Limb (tissue), 2 donors: ENCODE measurements at regions not wholly inside any gene's neighbourhood (a gene's known extent, or its start where the extent isn't known, plus 50 kb on each side); places are given as distances from the start of the nearest gene placed in this dataset.

Source experiments
- DNase-seq, 2 donors: peaks; one replicate each; pipeline ENCODE4 v3.0.0-alpha.2; 2016; ENCODE audit errors: extremely low spot score in 2 of 2

DNA sequence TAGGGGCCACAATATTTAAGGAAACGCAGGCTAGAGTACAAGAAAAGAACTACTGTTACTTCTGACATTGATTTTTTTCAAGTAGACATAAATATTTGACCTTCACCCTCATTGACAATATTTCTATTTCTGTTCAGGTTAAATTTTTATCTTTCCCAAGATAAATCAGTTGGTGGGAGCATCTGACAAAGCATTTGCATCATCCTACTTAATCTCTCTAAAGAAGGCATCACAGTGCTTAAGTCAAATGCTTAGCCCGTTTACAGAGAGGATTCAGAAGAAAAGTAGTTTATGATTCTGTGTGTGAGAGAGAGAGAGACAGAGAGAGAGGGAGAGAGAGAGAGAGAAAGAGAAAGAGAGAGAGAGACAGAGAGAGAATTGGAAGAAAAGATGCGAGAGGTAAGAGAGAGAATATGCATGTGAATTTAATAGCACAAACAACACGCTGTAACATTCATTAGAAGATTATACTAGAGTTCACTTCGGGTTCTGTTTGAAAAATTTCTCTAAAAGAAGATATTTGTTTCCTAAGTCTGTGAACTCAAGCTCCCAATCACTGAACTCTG, 1093.3 kb upstream of the CDH6 start:
- no peak for DNase-seq

DNA sequence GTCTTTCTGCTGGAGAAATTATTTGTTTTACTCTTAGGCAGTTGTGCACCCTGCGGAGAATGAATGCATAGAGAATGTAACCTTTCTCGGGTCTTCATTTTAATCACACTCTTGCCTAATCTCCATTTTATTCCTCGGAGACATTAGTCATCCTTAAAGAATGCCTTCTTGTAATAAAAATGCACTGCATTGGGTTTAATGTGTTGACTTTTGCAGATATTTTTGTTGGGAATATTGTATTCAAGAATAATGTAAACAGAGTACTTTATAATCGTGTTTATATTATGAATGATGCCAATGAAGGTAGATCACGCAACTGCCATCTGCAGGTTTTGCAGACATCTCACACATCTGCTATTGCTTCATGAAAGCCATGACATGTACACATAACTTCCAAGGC, 1093.9 kb upstream of the CDH6 start:
- DNase-seq = no peak

DNA sequence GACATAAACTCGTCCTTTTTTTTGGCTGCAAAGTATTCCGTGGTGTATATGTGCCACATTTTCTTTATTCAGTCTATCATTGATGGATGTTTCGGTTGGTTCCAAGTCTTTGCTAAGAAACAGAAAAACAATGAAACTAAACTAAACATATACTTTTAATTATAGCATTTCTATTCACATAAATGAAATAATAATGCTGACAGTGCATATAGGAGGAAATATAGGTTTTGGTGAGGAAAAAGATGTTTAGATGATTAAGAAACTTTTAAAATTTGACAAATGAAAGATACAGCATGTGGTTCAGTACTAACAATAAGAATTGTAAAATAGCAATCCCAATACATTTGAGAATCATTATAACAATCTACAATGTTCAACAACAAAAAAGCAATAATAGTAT, 1094.5 kb upstream of the CDH6 start:
- DNase-seq = no peak

DNA sequence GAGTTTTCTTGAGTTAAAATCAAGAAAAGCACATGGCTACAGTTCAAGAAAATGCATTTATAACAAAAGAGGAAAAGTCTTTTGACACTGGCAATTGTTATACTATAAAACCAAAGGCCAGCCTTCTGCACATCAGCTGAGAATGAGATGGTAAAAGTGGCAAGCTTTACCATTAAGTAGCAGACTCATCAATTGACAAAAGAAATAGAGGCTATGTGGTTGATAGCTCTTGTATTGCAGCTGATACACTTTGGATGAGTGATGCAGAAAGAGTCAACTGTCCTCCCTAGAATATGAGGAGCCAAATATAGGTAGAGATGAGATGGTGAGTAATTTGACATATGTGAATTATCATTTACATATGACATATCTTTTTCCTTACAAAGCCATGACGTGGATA, 1100.9 kb upstream of the CDH6 start:
- DNase-seq = no peak

DNA sequence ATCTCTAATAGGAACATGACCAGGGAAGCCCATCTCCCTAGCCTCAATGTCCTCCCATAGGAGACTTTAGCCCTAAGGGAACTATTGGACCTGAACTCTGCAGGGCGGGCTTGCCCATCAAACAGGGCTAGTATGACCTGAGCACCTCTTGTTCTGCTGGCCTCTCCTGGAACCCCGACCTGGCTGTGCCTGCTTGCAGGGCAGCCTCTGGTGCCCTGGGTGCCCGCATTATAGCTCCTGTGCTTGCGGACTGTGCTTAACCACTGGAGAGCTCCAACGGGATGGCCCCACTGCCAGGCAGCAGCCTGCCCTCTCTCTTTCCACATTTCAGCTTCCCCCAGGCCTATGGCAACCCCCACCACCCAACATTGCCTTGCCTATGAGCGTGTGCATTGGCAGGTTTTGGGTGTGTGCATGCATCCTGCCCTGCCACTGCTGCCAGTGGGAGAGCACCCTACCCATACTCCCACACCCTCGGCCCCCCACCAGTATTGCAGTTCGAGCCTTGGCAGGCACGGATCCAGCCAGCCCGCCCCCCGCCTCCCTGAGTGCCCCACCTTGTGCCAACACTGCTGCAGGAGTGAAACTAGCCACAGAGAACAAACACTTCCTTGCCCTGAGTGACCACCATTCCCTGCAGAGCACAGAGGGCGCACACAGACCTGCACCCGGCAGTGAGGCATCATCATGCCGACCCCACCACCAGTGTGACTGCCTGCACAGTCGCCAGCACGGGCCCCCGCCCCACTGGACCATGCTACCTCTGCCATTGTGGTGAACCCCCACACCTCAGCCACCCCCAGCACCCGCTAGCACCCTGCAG, 1123.8 kb upstream of the CDH6 start:
- no peak for DNase-seq

DNA sequence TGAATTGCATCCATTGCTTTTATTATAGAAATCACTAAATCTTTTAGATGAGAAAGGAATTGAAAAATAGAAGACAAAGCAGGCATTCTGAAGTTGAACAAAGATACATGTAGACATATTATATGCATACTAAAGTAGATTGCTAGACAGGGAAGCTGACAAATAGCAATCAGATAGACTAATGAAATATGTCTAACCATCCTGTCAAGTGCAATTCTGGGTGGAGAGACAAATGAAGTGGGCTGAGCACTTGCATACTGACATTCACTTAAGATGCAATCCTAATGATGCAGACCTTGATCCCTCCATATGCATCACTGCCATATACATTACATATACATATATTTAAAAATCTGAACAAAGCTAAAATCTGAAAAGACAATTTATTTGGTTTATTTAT, 1130.0 kb upstream of the CDH6 start:
- DNase-seq = no peak

DNA sequence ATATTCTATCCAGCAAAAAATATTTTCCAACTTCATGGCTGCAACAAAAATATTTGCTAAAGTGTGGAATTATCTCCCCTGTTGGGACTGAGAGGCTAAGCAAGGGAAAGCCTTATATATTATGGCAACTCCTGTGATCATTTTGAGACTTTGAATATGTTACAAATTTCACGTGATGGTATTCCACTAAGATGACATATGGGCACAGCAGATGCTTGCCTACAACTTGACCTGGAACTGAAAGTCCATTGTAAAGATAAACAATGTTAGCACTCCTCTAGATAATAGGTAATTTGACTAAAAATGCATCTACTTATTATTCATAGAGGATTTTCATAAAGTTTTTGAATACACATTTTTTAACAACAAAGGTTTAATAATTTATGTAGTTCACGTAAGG, 1141.5 kb upstream of the CDH6 start:
- no peak for DNase-seq

DNA sequence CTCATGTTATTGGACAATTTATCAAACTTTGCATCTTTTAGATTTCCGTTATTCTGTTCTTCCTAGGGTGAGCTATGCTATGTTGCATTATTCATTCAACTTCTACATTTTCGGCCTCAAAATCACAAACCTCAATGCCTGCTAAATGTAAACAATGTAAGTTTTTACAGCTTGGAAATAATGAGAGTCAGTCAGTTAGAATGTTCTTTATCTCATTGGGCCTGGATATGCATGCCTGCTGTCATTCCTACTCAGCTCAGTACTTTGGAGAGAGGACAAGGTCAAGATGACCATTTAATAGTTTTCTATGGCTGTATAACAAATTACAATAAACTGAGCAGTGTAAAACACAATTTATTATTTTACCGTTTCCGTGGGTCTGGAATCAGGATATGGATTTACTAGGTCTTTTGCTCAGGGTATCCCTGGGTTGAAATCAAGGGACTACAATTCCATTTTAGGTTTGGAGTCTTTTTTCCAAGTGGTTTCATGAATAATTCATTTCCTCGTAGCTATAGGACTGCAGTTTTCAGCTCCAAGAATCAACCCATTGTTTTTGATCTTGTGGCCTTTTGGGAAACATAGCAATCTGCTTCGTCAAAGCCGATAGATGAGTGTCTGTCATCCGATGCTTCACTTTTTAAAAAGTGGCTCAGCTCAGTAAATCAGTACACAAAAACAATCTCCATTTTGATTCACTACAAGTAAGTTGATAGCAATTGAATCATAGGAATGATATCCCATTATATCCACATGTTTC, 1143.2 kb upstream of the CDH6 start:
- DNase-seq = no peak

DNA sequence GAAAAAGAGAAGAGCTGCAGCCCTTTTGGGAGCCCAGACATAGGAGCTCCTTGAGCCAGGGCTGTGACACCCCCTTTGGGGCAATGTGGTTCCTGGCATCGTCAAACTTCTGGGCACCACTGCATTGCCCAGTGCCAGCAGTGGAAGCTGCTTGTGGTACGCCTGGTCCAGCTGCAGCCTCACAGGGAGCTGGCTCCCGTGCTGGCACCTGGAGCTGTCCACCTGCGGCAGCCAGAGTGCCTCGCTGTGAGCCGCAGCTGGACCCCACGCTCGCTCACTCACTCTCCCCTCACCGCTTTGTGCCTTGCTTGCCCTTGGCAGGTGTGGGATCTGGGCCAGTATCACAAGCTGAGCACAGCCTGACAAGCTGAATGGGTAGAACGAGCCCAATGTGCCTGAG, 1150.8 kb upstream of the CDH6 start:
- DNase-seq = no peak

DNA sequence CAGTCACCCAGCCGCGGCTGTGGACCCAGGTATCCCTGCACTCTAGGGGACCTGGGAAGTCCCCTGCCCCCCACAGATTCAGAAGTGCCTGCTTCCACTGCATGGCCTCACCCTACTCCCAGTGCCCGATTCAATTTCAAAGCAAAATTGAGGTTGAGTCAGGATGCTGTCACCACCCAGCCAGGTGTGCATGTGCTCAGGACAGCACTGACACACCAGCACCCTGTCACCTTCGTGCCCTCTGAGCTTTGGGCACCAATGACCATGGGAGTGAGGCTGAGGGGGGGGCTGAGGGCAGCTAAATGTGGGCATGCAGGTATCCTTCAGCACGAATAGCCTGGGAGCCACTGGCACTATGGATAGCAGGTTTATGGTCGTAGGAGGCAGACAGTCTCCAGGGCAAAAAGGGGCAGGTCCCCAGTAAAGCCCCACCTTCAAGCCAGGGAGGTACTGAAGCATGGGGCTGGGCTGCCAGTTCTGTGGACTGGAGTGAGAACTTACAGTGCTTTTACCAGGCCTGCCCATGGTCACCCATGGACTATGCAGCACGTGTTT, 1151.6 kb upstream of the CDH6 start:
- no peak for DNase-seq

DNA sequence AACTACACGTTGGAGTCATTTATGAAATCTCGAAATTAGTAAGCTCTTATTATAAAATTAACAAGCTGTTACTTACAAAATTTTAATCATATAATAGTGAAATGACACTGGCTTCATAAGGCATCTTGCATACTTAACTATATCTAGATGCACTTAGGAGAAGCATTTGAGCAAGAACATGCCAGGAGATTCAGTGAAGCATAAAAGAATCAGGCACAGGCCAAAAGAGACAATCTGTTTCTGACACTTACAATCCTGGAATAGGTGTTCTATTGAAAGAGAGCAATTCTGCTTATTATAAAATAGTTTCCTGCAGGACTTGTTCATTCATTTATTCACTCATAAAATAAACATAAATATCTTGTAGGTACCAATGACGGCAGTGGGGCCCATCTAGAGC, 1152.2 kb upstream of the CDH6 start:
- no peak for DNase-seq

DNA sequence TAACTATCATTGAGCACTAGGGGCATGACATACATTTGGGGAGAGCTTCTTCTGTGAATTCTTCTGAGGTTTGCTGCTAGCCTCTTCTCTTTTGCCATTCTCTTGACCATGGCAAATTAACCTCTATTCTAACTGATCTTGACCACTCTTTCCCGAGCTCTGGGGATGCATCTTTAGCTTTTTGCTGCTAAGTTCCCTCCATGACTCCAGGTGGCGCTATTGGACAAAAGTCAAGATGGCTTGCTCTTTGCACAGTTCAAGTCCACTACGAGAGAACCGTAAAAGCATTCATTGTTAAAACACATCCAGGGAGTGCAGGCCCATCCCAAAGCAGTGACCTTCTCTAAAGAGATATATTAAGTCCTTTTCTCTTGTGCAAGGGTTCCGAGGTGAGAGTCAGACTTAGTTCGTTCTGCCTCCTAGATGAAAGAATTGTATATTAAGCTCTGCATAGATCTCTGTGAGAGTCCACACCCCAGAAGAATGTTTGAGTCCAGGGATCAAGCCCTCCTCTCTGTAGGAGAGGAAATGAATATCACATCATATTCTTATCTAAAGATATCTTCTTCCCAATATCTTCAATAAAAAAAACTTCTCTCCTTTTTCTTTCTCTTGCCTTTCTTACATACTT, 1152.9 kb upstream of the CDH6 start:
- DNase-seq = peak; percentile 27 to 51

DNA sequence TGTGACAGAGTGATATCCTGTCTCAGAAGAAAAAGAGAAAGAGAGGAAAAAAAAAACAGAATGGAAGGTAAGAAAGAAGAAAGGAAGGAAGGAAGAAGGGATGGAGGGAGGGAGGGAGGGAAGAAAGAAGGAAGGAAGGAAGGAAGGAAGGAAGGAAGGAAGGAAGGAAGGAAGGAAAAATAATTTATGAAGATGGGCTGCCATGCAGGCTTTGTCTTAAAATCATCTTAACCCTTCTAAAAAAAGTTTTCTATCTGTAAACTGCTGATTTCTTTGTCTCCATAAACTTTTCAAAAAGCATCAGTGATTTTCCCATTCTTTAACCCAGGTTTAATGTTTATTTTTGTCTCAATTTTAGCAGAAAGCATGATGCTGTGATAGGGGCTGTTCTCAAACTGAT, 1154.1 kb upstream of the CDH6 start:
- no peak for DNase-seq

DNA sequence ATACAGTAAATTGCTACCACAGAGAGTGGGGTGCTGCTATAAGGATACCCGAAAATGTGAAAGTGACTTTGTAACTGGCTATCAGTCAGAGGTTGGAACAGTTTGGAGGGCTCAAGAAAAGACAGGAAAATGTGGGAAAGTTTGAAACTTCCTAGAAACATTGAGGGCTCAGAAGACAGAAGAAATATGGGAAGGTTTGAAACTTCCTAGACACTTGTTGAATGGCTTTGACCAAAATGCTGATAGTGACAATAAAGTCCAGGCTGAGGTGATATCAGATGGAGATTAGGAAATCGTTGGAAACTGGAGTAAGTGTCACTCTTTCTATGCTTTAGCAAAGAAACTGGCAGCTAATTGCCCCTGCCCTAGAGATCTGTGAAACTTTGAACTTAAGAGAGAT, 1158.6 kb upstream of the CDH6 start:
- DNase-seq = no peak

DNA sequence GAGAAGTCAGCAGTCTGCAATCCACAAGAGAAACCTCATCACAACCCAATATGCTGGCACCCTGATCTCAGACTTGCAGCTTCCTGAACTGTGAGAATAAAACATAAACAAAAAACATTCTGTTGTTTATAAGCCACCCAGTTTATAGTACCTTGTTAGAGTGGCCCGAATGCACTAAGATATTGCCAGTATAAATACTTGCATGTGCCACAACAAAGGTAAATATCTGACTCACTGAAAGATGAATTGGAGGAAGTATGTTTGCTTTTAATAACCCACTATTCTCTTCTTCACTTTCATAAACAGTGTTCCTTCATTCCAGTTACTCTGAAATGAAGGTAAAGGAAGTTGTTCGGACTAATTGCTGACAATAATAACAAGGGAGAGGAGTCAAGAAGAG, 1163.4 kb upstream of the CDH6 start:
- DNase-seq = no peak

DNA sequence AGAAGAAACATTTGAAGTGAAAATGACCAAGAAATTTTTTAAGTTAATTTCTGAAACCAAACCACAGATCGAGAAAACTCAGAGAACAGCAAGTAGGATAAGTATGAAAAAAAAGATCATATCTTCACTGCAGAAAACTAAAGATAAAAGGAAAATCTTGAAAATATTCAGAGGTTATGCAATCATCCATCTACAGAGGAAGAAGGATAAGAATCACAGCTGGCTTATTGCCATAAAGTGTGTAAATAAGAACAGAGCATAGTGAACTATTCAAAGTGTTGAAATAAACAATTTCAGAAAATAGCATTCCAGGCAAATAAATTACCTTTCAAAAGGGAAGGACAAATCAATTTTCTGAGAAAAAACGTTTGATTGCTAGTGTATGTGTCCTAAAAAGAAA, 1191.7 kb upstream of the CDH6 start:
- DNase-seq = no peak

DNA sequence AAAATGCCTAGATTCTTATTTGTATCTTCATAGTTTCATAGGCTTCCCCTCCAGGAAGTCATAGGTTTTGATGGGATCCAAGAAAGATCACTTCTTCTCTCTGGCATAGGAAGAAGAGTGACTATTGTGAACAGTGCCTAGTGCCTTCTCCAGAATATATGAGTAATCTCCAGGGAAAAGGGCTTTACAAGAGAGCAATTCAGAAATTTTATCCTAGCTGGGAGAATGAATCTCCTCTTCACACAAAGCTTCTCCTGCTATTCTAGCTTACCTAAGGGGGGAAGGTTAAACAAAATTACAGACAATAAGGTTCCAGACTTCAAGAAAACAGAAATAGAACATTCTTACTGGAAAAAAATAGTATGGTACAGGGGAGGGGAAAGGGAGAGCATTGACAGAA, 1193.3 kb upstream of the CDH6 start:
- no peak for DNase-seq

DNA sequence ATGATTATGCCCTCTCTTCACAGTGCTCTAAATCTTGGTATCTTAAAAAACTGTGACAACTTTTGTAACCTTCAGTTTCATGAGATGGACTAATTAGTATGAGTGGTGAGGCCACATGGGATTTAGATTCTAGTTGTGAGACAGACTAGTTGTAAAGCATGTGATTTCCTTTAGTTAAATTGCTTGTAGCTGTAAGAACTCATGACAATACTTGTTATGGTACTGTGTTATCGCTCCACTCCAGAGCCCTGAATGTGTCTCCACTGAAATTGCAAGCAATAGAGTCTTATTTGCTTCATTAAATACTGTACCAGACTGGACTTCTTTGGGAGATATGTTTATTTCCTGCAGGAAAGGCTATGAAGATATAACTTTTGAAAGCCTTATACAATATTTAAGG, 1198.3 kb upstream of the CDH6 start:
- no peak for DNase-seq

DNA sequence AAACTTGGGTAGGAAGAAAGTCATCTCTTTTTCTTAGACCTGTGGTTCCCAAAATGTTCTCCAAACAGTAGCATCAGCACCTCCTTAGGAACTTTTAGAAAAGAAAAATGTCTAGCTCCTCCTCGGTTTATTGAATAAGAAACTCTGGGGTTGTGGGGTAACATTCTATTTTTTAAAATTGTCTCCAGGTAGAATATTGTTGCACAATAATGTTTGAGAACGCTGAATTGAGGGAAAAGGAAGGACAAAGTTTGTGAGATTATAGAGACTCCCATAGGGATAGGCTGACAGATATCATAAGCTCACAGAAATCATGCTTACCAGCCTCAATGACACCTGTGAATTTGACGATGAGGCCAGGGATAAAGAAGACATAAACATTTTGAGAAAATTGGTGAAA, 1199.0 kb upstream of the CDH6 start:
- no peak for DNase-seq

DNA sequence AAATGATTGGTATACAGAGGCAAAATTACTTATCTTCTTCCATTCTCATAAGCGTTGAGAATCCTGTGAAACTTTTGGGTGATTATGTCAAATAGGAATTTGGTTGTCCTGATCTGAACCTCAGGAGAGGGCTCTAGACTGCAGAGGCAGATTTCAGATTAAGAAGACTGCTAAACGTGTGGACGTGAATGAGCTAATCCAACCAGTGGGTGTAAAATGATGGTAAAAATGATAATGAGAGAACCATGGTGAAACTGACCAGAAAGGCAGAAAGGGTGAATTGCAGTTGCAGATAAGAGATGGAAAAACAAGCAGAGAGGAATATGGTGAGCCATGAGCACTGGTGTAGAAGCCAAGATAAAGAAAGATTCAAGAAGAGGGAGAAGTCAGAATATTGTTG, 1200.2 kb upstream of the CDH6 start:
- DNase-seq = no peak

DNA sequence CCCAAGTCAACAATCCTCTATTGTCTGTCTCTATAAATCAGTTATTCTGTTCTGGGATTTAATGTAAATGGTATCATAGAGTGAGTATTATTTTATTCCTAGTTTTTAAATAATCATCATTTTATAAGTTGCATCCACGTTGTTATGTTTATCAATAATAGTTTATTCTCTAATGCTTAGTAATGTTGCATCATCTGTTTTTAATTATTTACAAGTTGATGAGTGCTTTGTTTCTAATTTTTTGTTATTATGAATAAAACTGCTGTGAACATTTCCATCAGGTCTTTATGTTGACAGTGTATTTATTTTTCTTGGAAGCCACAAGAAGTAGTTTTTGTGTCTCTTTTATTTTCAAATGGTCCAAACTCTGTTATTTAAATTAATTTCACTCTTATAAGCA, 1201.2 kb upstream of the CDH6 start:
- no peak for DNase-seq

DNA sequence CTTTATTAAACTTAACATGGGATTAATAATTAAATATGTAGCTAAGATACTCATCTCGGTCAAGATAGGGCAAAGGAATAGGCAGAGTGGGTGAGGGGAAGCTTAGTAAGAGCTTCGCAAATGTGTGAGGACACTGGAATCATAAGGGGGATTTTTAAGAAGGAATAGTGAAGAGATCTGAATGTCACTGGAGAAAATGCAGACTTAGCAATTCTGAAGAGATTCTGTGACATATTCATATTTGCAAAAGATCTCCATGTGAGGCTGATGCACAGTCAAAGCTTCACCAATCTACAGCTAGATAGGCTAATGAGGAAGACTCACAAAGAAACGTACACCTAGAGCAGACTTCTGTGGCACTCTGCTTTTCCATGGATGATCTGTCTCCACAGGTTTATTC, 1202.8 kb upstream of the CDH6 start:
- DNase-seq = no peak
